K562 (cell line): ENCODE measurements at regions not wholly inside any gene's neighbourhood (a gene's known extent, or its start where the extent isn't known, plus 50 kb on each side); places are given as distances from the start of the nearest gene placed in this dataset.

Experiments
- ATAC-seq: fragments of 200-7000 bp; cut with Tn5 transposase; 3 replicates; pipeline ENCODE4 v1.9.1; 2020; ENCODE audit warnings: moderate library complexity
- BruUV-seq: library from RNA; stranded (reverse); fragments of 400-500 nt; replicated peaks from 2 replicates; lab custom pipeline; 2021; lab: Mats Ljungman, UMichigan
- CTCF ChIA-PET: fragments of 300-600 bp; formaldehyde crosslinking; extraction: SDS; loops from one replicate; lab custom pipeline; 2021; ENCODE audit warnings: low intra/inter-chr PET ratio; lab: Yijun Ruan, JAX
- POLR2A ChIA-PET: fragments of 300-600, 350-650 bp; sonication (Branson Sonifier 250); formaldehyde crosslinking; extraction: SDS; loops from one replicate; lab custom pipeline; 2021; ENCODE audit warnings: antibody characterized with exemption, inconsistent platforms; lab: Yijun Ruan, JAX
- DNase-seq, 4 experiments: peaks; one replicate each; pipeline versions ENCODE4 v3.0.0 to v3.0.0-alpha.2; 2011 to 2018; ENCODE audit warnings: low spot score in 3 of 4, mixed read lengths in 3 of 4; ENCODE audit errors: extremely low read depth in 1 of 4
- FAIRE-seq: peaks from 2 replicates; lab custom pipeline; 2011; peaks lifted over from hg19 to GRCh38; lab: Jason Lieb, UNC
- H2AFZ ChIP-seq: 2 replicates; pipeline ENCODE4 v1.6.0; 2011; ENCODE audit warnings: low read depth, low read length, control low read depth, inconsistent platforms
- H3K27ac ChIP-seq: fragments of 200-600 bp; 3 replicates; pipeline ENCODE4 v1.8.0; 2011; ENCODE audit warnings: low read depth, mild to moderate bottlenecking, control low read depth, inconsistent platforms, low read length, moderate library complexity, mixed read lengths; ENCODE audit errors: extremely low read depth
- H3K27me3 ChIP-seq, 2 experiments: fragments of 300-600 bp in 1 of 2; 2 replicates in 1 of 2; 3 replicates in 1 of 2; pipeline versions ENCODE4 v1.6.0 to v1.8.0; 2011; ENCODE audit warnings: inconsistent platforms in 2 of 2, low read length in 2 of 2, mild to moderate bottlenecking in 1 of 2, mixed read lengths in 1 of 2, moderate library complexity in 1 of 2; ENCODE audit not compliant: control insufficient read depth in 2 of 2, insufficient read depth in 2 of 2
- H3K36me3 ChIP-seq: fragments of 300-600 bp; 3 replicates; pipeline ENCODE4 v1.8.0; 2011; ENCODE audit warnings: mild to moderate bottlenecking, low read length, inconsistent platforms; ENCODE audit not compliant: control insufficient read depth, insufficient read depth
- H3K4me1 ChIP-seq, 2 experiments: fragments of 200-600 bp in 1 of 2; replicated peaks in 1 of 2; 2 replicates in 1 of 2; 3 replicates in 1 of 2; pipeline versions ENCODE4 v1.5.1 to v1.8.0; 2011; ENCODE audit warnings: inconsistent platforms in 2 of 2, low read length in 2 of 2, mild to moderate bottlenecking in 1 of 2, mixed read lengths in 1 of 2, moderate library complexity in 1 of 2; ENCODE audit not compliant: control insufficient read depth in 2 of 2, insufficient read depth in 2 of 2
- H3K4me2 ChIP-seq: 2 replicates; pipeline ENCODE4 v1.6.1; 2011; ENCODE audit warnings: low read length, control low read depth, inconsistent platforms, mixed read lengths; ENCODE audit not compliant: insufficient read depth
- H3K4me3 ChIP-seq: fragments of 200-600 bp; sonication (generic), shearing (Covaris generic); 2 replicates; pipeline ENCODE4 v1.5.1; 2016; ENCODE audit warnings: control low read depth, inconsistent platforms
- H3K79me2 ChIP-seq: fragments of 200-600 bp; 3 replicates; pipeline ENCODE4 v1.8.0; 2011; ENCODE audit warnings: low read length, inconsistent platforms; ENCODE audit not compliant: control insufficient read depth, insufficient read depth
- H3K9ac ChIP-seq, 2 experiments: 2 replicates each; pipeline versions ENCODE4 v1.6.0 to v1.6.1; 2011; ENCODE audit warnings: low read depth in 2 of 2, low read length in 2 of 2, control low read depth in 1 of 2, inconsistent platforms in 1 of 2, mild to moderate bottlenecking in 1 of 2, mixed read lengths in 1 of 2; ENCODE audit not compliant: insufficient read depth in 1 of 2
- H3K9me1 ChIP-seq: one replicate; pipeline ENCODE4 v1.6.0; 2011; ENCODE audit warnings: inconsistent platforms, mild to moderate bottlenecking, low read length, moderate library complexity; ENCODE audit not compliant: control insufficient read depth, insufficient read depth
- H3K9me3 ChIP-seq: replicated peaks from 2 replicates; pipeline ENCODE4 v1.5.1; 2011; ENCODE audit warnings: low read depth, low read length, inconsistent platforms; ENCODE audit not compliant: control insufficient read depth, insufficient read depth
- H4K20me1 ChIP-seq: replicated peaks from 2 replicates; pipeline ENCODE4 v1.6.1; 2011; ENCODE audit warnings: low read length, inconsistent platforms, mixed read lengths; ENCODE audit not compliant: control insufficient read depth, insufficient read depth
- CHCHD3 ChIP-seq: fragments of 250-450 bp; sonication (Bioruptor Pico); IDR thresholded peaks from 2 replicates; pipeline ENCODE4 v2.1.2; 2022; ENCODE audit warnings: mild to moderate bottlenecking
- FOXJ3 ChIP-seq: sonication (generic); formaldehyde crosslinking; IDR thresholded peaks from 2 replicates; pipeline ENCODE4 v1.4.0; 2020; ENCODE audit warnings: mild to moderate bottlenecking, missing genetic modification reagents
- NR2C2 ChIP-seq, 2 experiments: fragments of 200-800 bp in 1 of 2; sonication (Bioruptor generic) in 1 of 2; sonication (generic) in 1 of 2; formaldehyde crosslinking in 1 of 2; IDR thresholded peaks; 2 replicates each; pipeline versions ENCODE4 v1.6.1 to v1.8.0; 2016 to 2022; ENCODE audit warnings: mild to moderate bottlenecking in 1 of 2, missing compliant biosample characterization in 1 of 2, missing genetic modification characterization in 1 of 2, missing genetic modification reagents in 1 of 2
- NUFIP1 ChIP-seq: fragments of 450-650 bp; IDR thresholded peaks from 2 replicates; pipeline ENCODE4 v1.6.1; 2018; ENCODE audit not compliant: partially characterized antibody
- PML ChIP-seq: IDR thresholded peaks from 2 replicates; pipeline ENCODE4 v1.6.1; 2012; ENCODE audit warnings: low read length, inconsistent platforms
- POLR3G ChIP-seq: IDR thresholded peaks from 2 replicates; pipeline ENCODE4 v1.6.1; 2011; ENCODE audit not compliant: insufficient read length, insufficient replicate concordance; ENCODE audit errors: extremely low read depth
- RUNX1 ChIP-seq: sonication (generic); IDR thresholded peaks from 2 replicates; pipeline ENCODE4 v1.6.1; 2016; ENCODE audit warnings: antibody characterized with exemption, low read depth
- SAFB2 ChIP-seq: fragments of 200-400 bp; formaldehyde crosslinking; IDR thresholded peaks from 2 replicates; pipeline ENCODE4 v1.6.1; 2018; ENCODE audit warnings: borderline replicate concordance, low read length, low read depth, moderate library complexity; ENCODE audit not compliant: severe bottlenecking
- SNRNP70 ChIP-seq: fragments of 200-400 bp; formaldehyde crosslinking; optimal IDR thresholded peaks from 2 replicates; pipeline ENCODE3; 2017; ENCODE audit warnings: low read depth, low read length
- TSC22D4 ChIP-seq: fragments of 450-650 bp; IDR thresholded peaks from 2 replicates; pipeline ENCODE4 v1.6.1; 2016; ENCODE audit warnings: missing genetic modification characterization, missing biosample characterization, control low read depth
- ZFP91 ChIP-seq: sonication (generic); formaldehyde crosslinking; IDR thresholded peaks from 2 replicates; pipeline ENCODE4 v1.8.0; 2022; ENCODE audit warnings: mild to moderate bottlenecking, missing genetic modification reagents
- ZNF699 ChIP-seq: fragments of 250-450 bp; sonication (Bioruptor Pico); IDR thresholded peaks from 2 replicates; pipeline ENCODE4 v1.8.0; 2021; ENCODE audit warnings: mild to moderate bottlenecking, moderate library complexity; ENCODE audit not compliant: insufficient replicate concordance
- WGBS: fragments of 100-300 bp; shearing (Covaris generic); methylation state at CpG from one replicate; pipeline ENCODE4 v1.1.6; 2016; ENCODE audit warnings: low coverage, mixed read lengths; ENCODE audit not compliant: insufficient coverage; ENCODE audit errors: missing lambda C conversion rate; 5-methylcytosine and 5-hydroxymethylcytosine counted together
- in situ Hi-C: fragments of 300-500 bp; cut with MboI; formaldehyde crosslinking; loops from 4 replicates; pipeline ENCODE4 v1.15.0; 2018; ENCODE audit warnings: inconsistent platforms, mixed read lengths
- intact Hi-C: fragments of 100-400 bp; cut with micrococcal nuclease; formaldehyde crosslinking; loops from 2 replicates; pipeline ENCODE4 v1.14.2; 2022
- TF ChIP-seq, protein P1 (sequence below): sonication (generic); formaldehyde crosslinking; IDR thresholded peaks from 2 replicates; pipeline ENCODE4 v1.8.0; 2022; ENCODE audit warnings: missing genetic modification reagents, mild to moderate bottlenecking, borderline replicate concordance
- TF ChIP-seq, protein P2 (sequence below): sonication (generic); IDR thresholded peaks from 2 replicates; pipeline ENCODE4 v1.6.1; 2016

GRCh38 chr18:43559507-43559906, 282.2 kb upstream of the SYT4 start:
- no peak for FAIRE-seq
- 0% methylated on average over 3 of the region's 3 CpGs for WGBS
- no TSS peak for BruUV-seq
- Histone ChIP-seq H3K79me2 (no peaks in the 10 kb centered on the region), H3K27me3 (no peaks in the 10 kb centered on the region), H3K4me3 (no peak overlapping the region), H3K9me1 (no peaks in the 10 kb centered on the region), H3K36me3 (no peaks in the 10 kb centered on the region), H3K9me3 (no peaks in the 10 kb centered on the region), H3K9ac (no peak overlapping the region), H3K27ac (no peak overlapping the region), H3K4me2 (no peak overlapping the region), H2AFZ (no peak overlapping the region), H4K20me1 (no peaks in the 10 kb centered on the region), H3K4me1 (no peaks in the 10 kb centered on the region)
- ChIA-PET CTCF (no interaction called here), POLR2A (interaction anchor here (0.6 kb wide), 1 partner anchor 1489 kb away, joined by 4 read pairs; no protein-coding TSS in a partner anchor)
- TF ChIP-seq, protein P1, sequence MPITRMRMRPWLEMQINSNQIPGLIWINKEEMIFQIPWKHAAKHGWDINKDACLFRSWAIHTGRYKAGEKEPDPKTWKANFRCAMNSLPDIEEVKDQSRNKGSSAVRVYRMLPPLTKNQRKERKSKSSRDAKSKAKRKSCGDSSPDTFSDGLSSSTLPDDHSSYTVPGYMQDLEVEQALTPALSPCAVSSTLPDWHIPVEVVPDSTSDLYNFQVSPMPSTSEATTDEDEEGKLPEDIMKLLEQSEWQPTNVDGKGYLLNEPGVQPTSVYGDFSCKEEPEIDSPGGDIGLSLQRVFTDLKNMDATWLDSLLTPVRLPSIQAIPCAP = no peak
- TF ChIP-seq SAFB2 (no peak), ZFP91 (CRISPR knock-in tag) (no peak), PML (no peak), NR2C2 (CRISPR knock-in tag; IDR thresholded peaks at IDR 0.05) (no peak), NR2C2 (tag; IDR thresholded peaks at IDR 0.05) (no peak), TSC22D4 (tag) (no peak), NUFIP1 (no peak), FOXJ3 (CRISPR knock-in tag) (no peak), RUNX1 (no peak), SNRNP70 (no peak), ZNF699 (CRISPR knock-in tag) (no peak), CHCHD3 (no peak), POLR3G (no peak)
- TF ChIP-seq, protein P2, sequence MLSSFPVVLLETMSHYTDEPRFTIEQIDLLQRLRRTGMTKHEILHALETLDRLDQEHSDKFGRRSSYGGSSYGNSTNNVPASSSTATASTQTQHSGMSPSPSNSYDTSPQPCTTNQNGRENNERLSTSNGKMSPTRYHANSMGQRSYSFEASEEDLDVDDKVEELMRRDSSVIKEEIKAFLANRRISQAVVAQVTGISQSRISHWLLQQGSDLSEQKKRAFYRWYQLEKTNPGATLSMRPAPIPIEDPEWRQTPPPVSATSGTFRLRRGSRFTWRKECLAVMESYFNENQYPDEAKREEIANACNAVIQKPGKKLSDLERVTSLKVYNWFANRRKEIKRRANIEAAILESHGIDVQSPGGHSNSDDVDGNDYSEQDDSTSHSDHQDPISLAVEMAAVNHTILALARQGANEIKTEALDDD = no peak
- intact Hi-C loops (no loop called here), in situ Hi-C loops (loop anchor here (25.0 kb wide), 1 partner anchor 1447 kb away; no protein-coding TSS in a partner anchor)
- ATAC-seq = no peak
- no peak for DNase-seq
